Muscle layer of colon (tissue), 2 donors: ENCODE measurements at regions not wholly inside any gene's neighbourhood (a gene's known extent, or its start where the extent isn't known, plus 50 kb on each side); places are given as distances from the start of the nearest gene placed in this dataset.
A peak's percentile ranks its signal among the peaks of the same experiment; 100 is the strongest.

Experiments
- H3K27ac ChIP-seq: one replicate; pipeline ENCODE4 v1.7.0; 2013; ENCODE audit warnings: low read depth, mild to moderate bottlenecking, low read length, moderate library complexity
- H3K27me3 ChIP-seq, 2 donors: one replicate each; pipeline ENCODE4 v1.7.0; 2013; ENCODE audit warnings: low read length in 2 of 2, mild to moderate bottlenecking in 2 of 2; ENCODE audit not compliant: insufficient read depth in 2 of 2, control insufficient read depth in 1 of 2
- H3K36me3 ChIP-seq: one replicate; pipeline ENCODE4 v1.7.0; 2013; ENCODE audit warnings: mild to moderate bottlenecking, low read length; ENCODE audit not compliant: insufficient read depth
- H3K4me1 ChIP-seq: one replicate; pipeline ENCODE4 v1.7.0; 2013; ENCODE audit warnings: mild to moderate bottlenecking, low read length; ENCODE audit not compliant: insufficient read depth
- H3K4me3 ChIP-seq, 2 donors: one replicate each; pipeline ENCODE4 v1.7.0; 2013; ENCODE audit warnings: low read length in 2 of 2, low read depth in 1 of 2, mild to moderate bottlenecking in 1 of 2, moderate library complexity in 1 of 2
- H3K9ac ChIP-seq: one replicate; pipeline ENCODE4 v1.7.0; 2013; ENCODE audit warnings: low read length
- H3K9me3 ChIP-seq: one replicate; pipeline ENCODE4 v1.7.0; 2013; ENCODE audit warnings: mild to moderate bottlenecking, low read length
- donor health status: abdominal sarcoma.
- donor health status: Adenocarcinoma of cecum.

GRCh38 chr2:160913323-160913722 is 246.9 kb upstream of the TANK start:
- Histone ChIP-seq H3K27ac (no peak overlapping the region), H3K36me3 (no peaks in the 10 kb centered on the region), H3K4me1 (peaks cover 28% of the 10 kb centered on the region), H3K9ac (no peak overlapping the region), H3K4me3 (no peak overlapping the region), H3K9me3 (no peaks in the 10 kb centered on the region), H3K27me3 (no peaks in the 10 kb centered on the region)

- Histone ChIP-seq H3K27me3 (no peaks in the 10 kb centered on the region), H3K9ac (no peak overlapping the region), H3K27ac (no peak overlapping the region), H3K36me3 (no peaks in the 10 kb centered on the region), H3K4me3 (no peak overlapping the region), H3K9me3 (no peaks in the 10 kb centered on the region), H3K4me1 (peaks cover 28% of the 10 kb centered on the region)
These were observed 246.0 kb upstream of the TANK start for GRCh38 chr2:160914217-160914616.

GRCh38 chr2:160916300-160916699 is 243.9 kb upstream of the TANK start:
- H3K36me3 ChIP-seq = no peaks in the 10 kb centered on the region
- H3K9ac ChIP-seq = no peak overlapping the region
- H3K9me3 ChIP-seq = no peaks in the 10 kb centered on the region
- no peaks in the 10 kb centered on the region for H3K27me3 ChIP-seq
- peaks cover 24% of the 10 kb centered on the region for H3K4me1 ChIP-seq
- no peak overlapping the region for H3K4me3 ChIP-seq
- H3K27ac ChIP-seq = no peak overlapping the region

GRCh38 chr2:160917850-160918249 is 242.4 kb upstream of the TANK start:
- H3K27ac ChIP-seq = no peak overlapping the region
- peaks cover 23% of the 10 kb centered on the region for H3K4me1 ChIP-seq
- no peak overlapping the region for H3K9ac ChIP-seq
- no peaks in the 10 kb centered on the region for H3K27me3 ChIP-seq
- H3K36me3 ChIP-seq = no peaks in the 10 kb centered on the region
- H3K9me3 ChIP-seq = no peaks in the 10 kb centered on the region
- H3K4me3 ChIP-seq = no peak overlapping the region

- Histone ChIP-seq H3K4me3 (no peak overlapping the region), H3K4me1 (peaks cover 23% of the 10 kb centered on the region), H3K36me3 (no peaks in the 10 kb centered on the region), H3K27ac (no peak overlapping the region), H3K9me3 (no peaks in the 10 kb centered on the region), H3K27me3 (no peaks in the 10 kb centered on the region), H3K9ac (no peak overlapping the region)
These were observed 242.0 kb upstream of the TANK start for GRCh38 chr2:160918258-160918657.

- Histone ChIP-seq H3K9me3 (no peaks in the 10 kb centered on the region), H3K9ac (no peak overlapping the region), H3K4me1 (peaks cover 23% of the 10 kb centered on the region), H3K36me3 (no peaks in the 10 kb centered on the region), H3K4me3 (no peak overlapping the region), H3K27me3 (no peaks in the 10 kb centered on the region), H3K27ac (no peak overlapping the region)
These were observed 241.2 kb upstream of the TANK start for GRCh38 chr2:160918906-160919503.

GRCh38 chr2:160920061-160920460 is 240.2 kb upstream of the TANK start:
- peak overlapping the region; percentile 72 for H3K27ac ChIP-seq
- no peak overlapping the region for H3K4me3 ChIP-seq
- H3K36me3 ChIP-seq = no peaks in the 10 kb centered on the region
- no peak overlapping the region for H3K9ac ChIP-seq
- no peaks in the 10 kb centered on the region for H3K27me3 ChIP-seq
- no peaks in the 10 kb centered on the region for H3K9me3 ChIP-seq
- H3K4me1 ChIP-seq = peaks cover 23% of the 10 kb centered on the region

- Histone ChIP-seq H3K4me1 (peaks cover 23% of the 10 kb centered on the region), H3K36me3 (no peaks in the 10 kb centered on the region), H3K27me3 (no peaks in the 10 kb centered on the region), H3K27ac (peak overlapping the region; percentile 72), H3K9ac (no peak overlapping the region), H3K4me3 (no peak overlapping the region), H3K9me3 (no peaks in the 10 kb centered on the region)
These were observed 239.4 kb upstream of the TANK start for GRCh38 chr2:160920791-160921303.

- no peak overlapping the region for H3K9ac ChIP-seq
- H3K27ac ChIP-seq = peak overlapping the region; percentile 72
- no peaks in the 10 kb centered on the region for H3K36me3 ChIP-seq
- H3K4me3 ChIP-seq = no peak overlapping the region
- peaks cover 23% of the 10 kb centered on the region for H3K4me1 ChIP-seq
- no peaks in the 10 kb centered on the region for H3K9me3 ChIP-seq
- no peaks in the 10 kb centered on the region for H3K27me3 ChIP-seq
These were observed 238.8 kb upstream of the TANK start for GRCh38 chr2:160921386-160921964.

- no peak overlapping the region for H3K4me3 ChIP-seq
- H3K4me1 ChIP-seq = peaks cover 22% of the 10 kb centered on the region
- no peaks in the 10 kb centered on the region for H3K36me3 ChIP-seq
- H3K9ac ChIP-seq = no peak overlapping the region
- no peaks in the 10 kb centered on the region for H3K27me3 ChIP-seq
- no peaks in the 10 kb centered on the region for H3K9me3 ChIP-seq
- no peak overlapping the region for H3K27ac ChIP-seq
These were observed 235.3 kb upstream of the TANK start for GRCh38 chr2:160924936-160925353.

- Histone ChIP-seq H3K4me1 (peaks cover 12% of the 10 kb centered on the region), H3K27ac (no peak overlapping the region), H3K4me3 (no peak overlapping the region), H3K9ac (no peak overlapping the region), H3K27me3 (no peaks in the 10 kb centered on the region), H3K36me3 (no peaks in the 10 kb centered on the region), H3K9me3 (no peaks in the 10 kb centered on the region)
These were observed 234.3 kb upstream of the TANK start for GRCh38 chr2:160925956-160926355.

- Histone ChIP-seq H3K36me3 (no peaks in the 10 kb centered on the region), H3K4me1 (no peaks in the 10 kb centered on the region), H3K27me3 (no peaks in the 10 kb centered on the region), H3K27ac (no peak overlapping the region), H3K9ac (no peak overlapping the region), H3K9me3 (no peaks in the 10 kb centered on the region), H3K4me3 (no peak overlapping the region)
These were observed 232.9 kb upstream of the TANK start for GRCh38 chr2:160927324-160927723.
